GM21528 (cell line): ENCODE measurements at regions not wholly inside any gene's neighbourhood (a gene's known extent, or its start where the extent isn't known, plus 50 kb on each side); places are given as distances from the start of the nearest gene placed in this dataset.

ENCODE experiments used
- ATAC-seq: cut with Tn5 transposase; IDR thresholded peaks from one replicate; pipeline ENCODE4 v1.9.1; 2021; ENCODE audit warnings: mild to moderate bottlenecking, moderate library complexity; ENCODE audit not compliant: unreplicated experiment, low FRiP score

DNA sequence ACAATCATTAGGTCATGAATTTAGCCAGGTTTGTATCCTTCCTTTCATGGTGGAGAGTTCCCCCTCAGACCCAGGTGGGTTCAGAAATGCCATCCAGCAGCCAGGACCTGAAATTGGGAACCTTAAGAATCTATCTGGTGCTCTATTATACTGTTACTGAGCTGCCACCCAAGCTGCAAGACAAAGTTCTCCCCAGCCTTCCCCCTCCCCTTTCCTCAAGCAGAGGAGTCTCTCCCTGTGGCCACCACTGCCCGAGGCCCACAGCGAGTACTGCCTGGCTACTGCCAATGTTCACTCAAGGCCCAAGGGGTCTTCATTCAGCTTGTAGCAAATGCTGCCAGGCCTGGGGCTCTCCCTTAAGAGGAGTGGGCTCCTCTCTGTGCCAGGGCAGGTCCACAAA is 133.8 kb downstream of the TMEM38B start:
- ATAC-seq, result no peak

DNA sequence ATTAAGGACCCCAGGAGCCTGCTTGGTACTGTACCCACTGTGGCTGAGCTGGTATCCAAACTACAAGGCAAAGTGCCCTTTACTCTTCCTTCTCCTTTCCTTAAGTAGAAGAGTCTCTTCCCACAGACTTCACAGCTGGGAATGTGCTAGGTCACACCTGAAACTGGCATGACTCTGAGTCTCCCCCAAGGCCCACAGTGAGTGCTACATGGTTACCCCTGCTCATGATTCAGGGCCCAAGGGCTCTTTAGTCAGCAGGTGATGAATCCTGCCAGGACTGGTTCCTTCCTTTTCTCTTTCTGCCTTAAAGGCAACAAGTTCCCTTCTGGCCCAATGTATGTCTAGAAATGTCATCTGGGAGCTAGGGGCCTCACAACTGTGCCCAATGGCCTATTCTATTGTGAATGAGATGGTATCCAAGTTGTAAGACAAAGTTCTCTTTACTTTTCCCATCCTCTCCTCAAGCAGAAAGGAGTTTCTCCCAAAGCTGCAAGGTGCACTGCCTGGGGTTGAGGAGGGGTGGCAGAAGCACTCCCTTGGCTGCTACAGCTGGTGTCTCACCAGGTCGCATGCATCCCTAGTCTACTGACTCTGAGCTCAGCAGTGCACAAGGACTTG is 134.4 kb downstream of the TMEM38B start:
- no peak for ATAC-seq

DNA sequence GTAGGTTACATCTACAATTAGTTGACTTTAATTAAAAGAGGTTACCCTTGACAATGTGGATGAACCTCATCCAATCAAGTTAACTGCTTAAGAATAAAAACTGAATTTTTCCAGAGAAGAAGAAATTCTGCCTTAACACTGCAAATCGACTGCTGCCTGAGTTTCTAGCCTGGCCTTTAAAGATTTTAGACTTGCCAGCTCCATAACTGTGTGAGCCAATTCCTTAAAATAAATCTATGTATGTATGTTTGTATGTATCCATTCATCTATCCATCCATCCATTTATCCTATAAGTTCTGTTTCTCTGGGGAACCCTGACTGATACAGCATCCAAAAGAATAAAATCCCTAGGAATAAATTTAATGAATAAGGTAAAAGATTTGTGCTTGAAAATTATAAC is 136.1 kb downstream of the TMEM38B start:
- ATAC-seq, result no peak

DNA sequence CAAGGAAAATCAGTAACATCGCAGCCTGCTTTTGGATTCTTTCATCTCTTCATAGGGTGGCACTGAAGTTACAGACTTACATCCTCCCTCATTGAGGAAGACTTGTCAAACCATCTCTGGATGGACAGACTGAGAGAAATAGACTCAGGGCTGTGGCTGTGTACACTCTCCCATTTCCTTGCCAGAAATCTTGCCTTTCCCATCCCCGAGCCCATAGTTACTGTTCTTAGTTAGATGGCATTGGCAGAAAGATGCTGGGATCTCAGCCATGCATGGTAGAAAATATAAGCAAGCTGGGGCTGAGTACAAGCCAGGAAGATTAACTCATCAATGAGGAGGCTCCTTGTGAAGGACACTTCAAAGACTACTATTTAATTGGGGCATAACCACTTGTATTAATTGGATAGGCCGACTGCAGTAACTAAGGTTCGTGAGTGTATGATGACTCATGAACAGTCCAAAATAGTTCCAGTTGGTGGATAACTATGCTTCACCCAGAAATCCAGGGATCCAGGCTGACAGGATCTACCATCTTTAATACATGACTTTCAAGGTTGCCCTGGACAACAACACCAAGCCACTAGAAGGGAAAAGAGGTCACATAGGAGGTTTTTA is 137.9 kb downstream of the TMEM38B start:
- ATAC-seq, result no peak

GRCh38 chr9:105833271-105833975 is 139.1 kb downstream of the TMEM38B start:
- ATAC-seq, result no peak

DNA sequence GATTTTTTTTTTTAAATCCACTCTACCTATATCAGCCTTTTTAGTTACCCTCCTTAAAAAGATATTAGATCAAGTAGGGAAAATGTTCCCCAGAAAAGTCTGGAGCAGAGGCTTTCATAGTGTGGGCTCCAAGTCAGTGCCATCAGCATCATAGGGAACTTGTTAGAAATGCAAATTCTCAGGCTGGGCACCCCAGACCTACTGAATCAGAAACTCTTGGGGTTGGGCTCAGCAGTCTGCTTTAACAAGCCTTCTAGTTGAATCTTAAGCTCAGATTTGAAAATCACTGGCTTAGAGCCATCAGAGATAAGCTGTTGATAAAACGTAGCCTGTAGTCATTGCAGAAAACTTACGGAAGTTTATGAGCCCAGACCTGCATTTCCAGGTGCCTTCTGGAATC is 140.1 kb downstream of the TMEM38B start:
- no peak for ATAC-seq

- no peak for ATAC-seq
These were observed 141.4 kb downstream of the TMEM38B start for GRCh38 chr9:105835721-105836120.

DNA sequence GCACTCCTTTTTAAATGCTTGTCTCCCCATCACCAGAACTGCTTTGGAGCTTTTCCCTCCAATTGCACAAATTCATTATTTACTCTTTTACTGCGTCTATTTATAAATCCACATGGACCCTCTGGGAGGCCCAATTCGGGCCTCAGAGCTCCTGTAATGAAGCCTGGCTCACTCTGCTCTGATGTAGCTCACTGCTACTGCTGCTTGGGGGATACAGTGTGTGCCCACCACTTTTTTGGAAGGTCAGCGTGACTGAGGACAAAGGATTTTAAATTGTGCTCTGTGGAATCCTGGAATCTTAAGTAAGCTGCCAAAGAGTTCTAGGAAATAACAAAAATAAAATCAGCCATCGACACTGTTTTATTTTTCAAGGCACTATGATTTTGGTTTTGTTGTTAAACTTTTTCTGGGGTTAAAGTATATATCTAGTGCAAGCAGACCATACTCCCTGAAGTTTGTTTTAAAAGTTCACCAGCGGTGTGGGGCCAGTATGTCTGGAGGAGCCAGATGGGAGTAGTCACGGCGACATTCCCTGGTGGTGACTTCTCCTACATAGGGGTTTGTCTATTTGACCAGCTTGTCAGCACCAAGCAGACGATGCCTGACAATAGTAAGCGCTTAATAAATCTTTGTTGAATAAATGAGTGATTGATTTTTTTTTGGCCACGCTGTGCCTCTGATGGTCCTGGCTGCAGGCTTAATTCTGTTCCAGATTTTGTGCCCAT is 142.8 kb downstream of the TMEM38B start:
- ATAC-seq, result no peak

DNA sequence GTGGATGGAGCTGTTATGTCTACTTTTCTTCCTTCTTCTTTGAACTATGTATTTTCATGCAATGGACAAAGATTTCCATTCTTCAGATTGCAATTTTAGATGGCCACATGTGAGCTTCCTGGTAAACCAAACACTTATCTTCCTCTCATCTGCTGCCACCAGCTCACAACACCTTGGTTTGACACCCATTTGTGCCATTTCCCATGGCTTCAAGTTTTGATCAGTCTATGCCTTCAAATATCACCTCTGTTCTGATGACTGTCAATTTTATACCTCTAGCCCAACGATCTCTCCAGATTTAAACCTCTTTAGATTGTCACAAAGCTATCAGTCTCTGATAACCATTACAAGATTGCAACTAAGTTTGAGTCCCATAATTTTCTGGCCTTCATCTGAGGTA is 147.2 kb downstream of the TMEM38B start:
- ATAC-seq, result no peak

DNA sequence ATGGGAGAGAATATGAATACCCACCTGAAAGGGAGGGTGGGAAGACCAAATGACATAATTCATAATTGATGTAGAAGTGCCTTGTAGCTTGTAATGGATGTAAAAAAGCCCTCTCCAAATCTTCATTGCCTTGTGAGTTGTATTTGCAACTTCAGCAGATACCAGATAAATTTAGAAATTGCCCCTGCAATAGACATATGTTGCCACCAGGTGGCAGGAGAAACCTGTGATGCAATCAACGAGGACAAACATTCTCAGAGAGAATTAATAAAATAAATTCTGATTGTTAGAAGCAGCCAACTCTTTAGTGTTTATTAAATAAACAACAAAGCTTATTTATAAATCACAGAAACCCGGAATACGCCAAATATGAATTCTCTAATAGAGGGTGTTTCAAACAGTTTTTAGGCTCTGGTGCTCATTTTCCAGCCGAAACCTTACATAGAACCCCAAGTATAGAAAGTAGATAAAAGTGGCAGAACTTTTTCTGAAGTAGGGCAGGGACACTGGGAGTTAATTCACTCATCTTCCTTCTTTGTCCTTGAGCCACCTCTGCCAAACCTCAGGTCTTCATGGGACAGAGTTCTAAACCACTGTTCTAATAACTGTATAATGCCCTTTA is 147.8 kb downstream of the TMEM38B start:
- ATAC-seq, result no peak

DNA sequence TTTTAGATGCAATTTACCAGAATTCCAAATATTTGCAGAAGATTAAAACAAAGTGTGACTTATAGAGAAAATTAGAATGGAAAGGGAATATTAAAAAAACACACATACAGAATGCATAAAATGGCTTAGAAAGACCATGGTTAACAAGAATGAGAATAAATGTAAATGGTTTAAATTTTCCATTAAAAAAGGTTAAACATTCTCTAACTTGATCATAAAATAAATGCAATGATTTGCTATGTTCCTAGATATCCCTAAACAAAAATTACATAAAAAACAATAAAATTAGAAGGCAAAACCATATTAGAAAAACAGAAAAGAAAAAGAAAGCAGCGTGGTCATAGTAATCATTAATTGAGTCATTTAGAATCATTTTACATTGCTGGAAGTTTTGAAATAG is 152.5 kb downstream of the TMEM38B start:
- no peak for ATAC-seq

GRCh38 chr9:105850852-105851500 is 156.6 kb downstream of the TMEM38B start:
- ATAC-seq, result no peak

- ATAC-seq, result no peak
These were observed 159.9 kb downstream of the TMEM38B start for GRCh38 chr9:105854026-105854782.

DNA sequence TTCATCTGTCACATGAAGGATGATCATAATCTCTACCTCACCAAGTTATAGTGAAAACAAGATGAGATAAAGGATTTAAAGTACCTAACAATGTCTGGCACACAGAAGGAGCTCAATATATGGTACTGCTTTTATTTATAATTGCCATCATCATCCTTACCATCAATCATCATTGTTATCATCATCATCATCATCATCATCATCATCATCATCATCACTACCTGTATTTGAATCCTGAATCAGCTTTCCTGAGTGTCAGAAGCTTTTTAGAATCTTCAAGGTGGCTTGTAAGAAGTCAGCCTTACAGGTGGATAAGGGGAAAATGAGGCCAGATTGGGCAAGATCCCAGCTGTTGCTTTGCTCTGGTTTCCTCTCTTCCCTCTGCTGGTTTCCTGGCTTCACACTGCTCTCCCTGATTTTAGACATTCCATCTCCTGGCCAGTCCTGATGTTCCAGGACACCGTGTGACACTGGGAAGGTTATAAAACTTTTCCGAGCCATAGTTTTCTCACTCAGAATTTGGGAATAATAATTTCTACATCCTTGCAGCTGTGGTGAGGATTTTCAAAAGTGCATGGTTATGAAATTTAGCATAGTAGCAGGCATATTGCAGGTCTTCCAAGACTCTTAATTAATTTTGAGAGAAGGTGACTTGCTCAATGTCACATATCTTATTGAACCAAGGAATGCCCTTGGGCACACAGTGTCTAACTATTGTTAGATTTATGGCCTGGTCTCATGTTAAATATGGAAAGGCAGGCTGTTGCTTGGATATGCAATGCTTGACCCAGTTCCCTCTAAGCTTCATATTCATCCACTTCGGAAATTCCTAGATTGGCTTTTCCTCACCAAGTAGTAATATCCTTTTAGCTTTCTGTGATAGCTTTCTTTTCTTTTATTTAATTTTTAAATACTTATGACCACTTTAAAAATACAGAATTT is 160.7 kb downstream of the TMEM38B start:
- ATAC-seq, result no peak

DNA sequence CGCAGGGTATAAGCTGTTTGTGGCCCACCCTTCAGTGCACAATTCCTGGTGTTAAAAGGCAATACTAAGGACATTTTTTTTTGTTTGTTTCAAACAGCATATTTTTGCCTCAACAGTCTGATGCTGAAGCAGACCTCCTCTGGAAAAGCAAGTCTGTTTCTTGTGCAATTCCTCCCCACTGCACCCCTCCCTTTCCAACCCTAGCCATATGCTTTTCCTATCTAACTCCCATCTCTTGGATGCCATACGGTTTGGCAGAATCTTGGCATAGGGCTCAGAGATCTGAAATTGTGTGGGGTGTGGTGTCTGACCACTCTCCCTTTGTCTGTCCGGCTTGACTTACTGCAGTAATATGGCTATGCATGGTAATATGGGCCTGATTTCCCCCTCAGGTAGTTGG is 161.6 kb downstream of the TMEM38B start:
- ATAC-seq, result no peak

DNA sequence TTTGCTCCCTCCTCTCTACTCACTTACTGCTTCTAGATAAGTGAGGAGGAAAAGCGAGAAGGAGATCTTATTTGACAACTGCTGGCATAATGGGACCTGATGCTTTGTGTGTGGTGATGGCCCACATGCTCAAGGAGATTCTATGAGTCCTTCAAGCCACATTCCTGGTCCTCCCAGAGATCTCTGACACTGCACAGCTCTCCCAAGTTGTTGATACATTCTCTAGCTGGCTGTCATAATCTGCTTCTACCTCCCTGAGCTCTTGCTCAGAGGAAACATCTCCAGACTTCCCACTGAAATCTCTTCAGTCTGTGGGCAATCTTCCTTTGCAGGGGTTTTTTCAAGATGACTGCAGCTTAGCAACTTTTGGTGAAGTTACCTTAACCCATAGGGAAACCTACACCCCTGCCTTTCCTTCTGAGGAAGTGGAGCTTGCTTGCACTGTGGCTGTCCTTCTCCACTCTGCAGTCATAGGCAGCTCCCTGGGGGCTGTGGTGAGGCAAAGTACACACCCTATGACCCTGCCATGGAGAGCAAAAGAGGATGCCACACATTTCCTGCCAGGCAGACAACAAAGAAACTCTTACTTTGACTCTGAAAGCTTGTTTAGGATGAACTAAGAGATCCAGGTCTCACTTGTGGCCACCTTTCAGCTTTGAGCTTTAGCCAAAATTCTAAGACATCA is 163.8 kb downstream of the TMEM38B start:
- ATAC-seq, result no peak

DNA sequence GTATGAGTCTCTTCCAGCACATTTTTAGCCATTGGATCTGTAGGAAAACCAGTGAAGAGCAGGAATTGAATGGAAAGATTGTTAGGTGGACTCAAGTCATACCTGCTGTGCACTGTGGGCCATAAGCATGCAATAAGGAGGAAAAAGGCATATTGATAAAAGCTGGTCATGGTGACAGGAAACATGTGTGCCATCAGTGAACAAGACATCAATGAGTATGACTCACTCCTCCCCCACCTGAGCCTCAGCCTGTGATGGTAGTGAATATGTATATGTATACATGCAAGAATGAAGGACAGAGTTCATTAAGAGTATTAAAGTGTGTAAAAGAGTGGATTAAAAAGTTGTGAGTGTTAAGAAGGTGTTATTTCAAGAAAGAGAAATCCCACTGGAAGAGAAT is 164.5 kb downstream of the TMEM38B start:
- no peak for ATAC-seq

GRCh38 chr9:105859428-105860091 is 165.2 kb downstream of the TMEM38B start:
- no peak for ATAC-seq
